HG02623 (cell line): ENCODE measurements at regions not wholly inside any gene's neighbourhood (a gene's known extent, or its start where the extent isn't known, plus 50 kb on each side); places are given as distances from the start of the nearest gene placed in this dataset.

Source experiments
- ATAC-seq: cut with Tn5 transposase; IDR thresholded peaks from one replicate; pipeline ENCODE4 v1.9.1; 2021; ENCODE audit warnings: moderate library complexity; ENCODE audit not compliant: unreplicated experiment

DNA sequence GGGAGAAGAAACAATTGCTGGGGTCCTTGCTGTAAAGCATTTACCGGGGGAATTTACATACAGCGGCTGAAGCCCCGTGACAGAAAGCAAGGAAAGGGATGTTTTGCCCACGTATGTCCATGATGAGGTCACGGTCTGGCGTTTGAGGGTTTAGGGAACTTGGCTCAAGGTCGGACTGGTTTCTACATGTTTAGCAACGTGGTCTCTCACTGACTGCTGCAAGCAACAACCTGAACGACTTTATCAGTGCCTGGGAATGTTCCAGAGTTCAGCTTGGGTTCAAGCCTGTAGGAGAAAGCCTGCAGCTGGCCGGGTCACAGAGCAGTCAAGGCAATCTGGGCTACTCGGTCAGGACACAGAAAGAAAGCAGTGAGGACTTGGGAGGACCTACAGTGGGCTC is 323.3 kb downstream of the AJAP1 start:
- ATAC-seq: no peak

DNA sequence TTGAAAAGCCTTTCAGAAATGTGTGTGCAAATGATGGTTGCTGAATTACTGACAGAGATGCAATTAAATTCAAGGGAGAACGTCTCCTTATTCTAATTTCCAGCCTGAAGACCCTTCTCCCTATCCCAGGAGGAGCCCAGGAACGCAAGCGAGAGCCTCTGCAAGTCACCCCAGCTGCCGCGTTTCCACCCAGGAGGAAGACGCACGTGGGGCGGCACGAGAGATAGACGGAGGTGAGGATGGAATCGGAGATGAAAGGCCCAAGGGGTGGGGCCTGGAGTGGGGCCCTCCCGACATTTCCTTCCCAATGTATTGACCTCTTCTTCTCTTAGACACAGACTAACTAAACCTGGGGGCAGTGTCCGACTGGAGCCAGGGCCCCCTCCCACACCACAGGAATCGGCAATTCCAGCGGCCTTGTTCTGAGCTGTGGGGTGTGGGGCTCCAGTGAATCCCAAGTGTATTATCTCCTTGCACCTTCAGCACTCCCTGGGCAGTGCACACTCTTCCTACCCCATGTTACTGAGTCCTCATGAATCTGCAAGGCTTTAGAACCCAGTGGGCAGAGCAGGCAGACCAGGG is 322.5 kb downstream of the AJAP1 start:
- no peak for ATAC-seq

DNA sequence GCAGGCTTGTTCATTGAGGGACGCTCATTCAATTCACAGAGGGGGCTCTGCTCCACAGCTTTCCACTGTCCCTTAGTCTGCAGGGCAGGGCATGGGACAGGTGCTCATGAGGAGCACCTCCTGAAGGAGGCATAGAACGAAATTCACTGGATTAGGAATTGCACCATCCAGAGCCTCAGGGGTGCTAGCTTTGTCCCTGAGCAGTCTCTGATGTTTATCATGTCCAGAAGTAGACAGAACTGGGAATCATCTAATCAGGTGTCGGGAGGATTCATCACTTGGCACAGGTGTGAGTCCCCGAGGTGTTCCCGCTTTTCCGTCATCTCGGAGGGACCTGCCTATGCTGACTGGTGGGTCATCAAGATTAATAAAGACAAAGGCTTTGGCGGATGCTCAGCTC is 321.4 kb downstream of the AJAP1 start:
- no peak for ATAC-seq

DNA sequence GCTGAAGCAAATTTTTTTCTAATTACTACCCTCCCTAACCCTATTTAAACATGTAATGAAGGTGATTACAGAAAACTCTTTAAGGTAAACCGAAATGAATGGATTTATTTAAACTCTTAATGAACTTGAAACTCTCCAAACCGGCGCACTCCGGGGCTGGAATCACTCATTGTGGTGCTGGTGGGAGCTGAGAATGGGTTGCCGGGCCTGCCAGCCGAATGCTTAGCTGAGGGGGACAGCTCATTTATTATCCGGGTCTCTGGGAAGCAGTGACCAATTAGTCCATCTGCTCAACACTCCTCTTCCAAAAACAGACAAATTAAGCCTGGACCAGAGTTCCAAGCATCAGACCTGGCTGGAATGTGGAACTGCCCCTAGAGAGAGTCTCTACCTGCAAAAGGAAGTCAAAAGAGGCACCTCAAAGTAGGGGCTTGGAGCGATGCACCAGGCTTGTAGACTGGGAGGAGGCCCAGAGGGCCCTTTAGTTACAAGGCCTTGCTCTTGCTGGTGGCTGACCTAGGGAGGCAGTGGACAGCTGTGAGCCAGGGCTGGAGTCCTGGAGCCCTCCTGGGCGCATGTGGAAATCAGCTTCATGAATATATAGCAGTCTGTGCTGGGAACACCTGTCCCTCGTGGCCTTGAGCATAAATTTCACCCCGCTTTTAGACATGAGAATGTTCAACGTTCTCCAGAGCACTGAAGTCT is 320.7 kb downstream of the AJAP1 start:
- no peak for ATAC-seq

DNA sequence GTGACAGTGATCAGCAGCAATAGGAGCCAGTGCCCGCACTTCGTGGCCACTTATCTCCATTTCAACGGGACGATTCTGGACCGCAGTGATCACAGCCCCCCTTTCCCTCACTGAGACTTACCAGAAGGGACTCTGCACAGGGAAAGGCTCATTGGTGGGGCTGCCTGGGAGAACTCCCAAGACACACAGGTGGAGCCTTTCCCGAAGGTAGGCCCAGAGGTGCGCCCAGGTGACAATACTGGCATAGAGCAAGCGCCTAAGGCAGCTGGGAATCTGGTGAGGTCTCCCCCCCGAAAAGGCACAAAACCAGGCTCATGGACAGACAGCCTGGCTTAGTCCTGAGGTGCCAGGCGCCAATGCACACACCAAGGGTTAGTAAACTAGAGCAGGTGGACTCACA is 318.9 kb downstream of the AJAP1 start:
- no peak for ATAC-seq

GRCh38 chr1:4972761-4973320 is 318.4 kb downstream of the AJAP1 start:
- ATAC-seq: no peak

GRCh38 chr1:4971666-4972065 is 317.3 kb downstream of the AJAP1 start:
- ATAC-seq: no peak

GRCh38 chr1:4970532-4970931 is 316.1 kb downstream of the AJAP1 start:
- ATAC-seq: no peak

DNA sequence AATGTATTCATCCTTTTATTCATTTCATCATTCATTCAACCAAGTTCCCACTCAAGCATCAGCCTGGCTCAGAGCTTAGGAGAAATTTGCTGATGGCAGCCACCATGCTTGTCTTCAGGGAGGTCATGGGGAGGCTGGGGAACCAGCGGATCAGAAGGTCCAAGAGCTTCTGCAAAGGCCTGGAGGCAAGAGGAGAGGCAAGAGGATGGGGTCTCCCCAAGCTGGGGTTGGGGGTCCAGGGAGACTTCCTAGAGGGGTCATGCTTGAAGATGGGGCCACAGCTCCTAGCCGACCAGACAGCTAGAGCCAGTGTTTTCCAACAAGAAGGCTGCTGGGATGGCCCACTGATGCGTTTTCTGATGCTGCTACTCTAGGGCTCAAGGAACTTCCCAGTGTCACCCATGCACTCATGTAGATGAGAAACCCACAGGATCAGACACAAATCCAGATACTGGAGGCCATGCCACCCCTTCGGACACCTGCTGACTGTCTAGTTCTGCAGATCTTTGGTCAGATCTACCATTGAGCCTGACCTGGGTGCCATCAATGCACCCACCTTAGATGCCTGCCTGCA is 315.2 kb downstream of the AJAP1 start:
- ATAC-seq: no peak

DNA sequence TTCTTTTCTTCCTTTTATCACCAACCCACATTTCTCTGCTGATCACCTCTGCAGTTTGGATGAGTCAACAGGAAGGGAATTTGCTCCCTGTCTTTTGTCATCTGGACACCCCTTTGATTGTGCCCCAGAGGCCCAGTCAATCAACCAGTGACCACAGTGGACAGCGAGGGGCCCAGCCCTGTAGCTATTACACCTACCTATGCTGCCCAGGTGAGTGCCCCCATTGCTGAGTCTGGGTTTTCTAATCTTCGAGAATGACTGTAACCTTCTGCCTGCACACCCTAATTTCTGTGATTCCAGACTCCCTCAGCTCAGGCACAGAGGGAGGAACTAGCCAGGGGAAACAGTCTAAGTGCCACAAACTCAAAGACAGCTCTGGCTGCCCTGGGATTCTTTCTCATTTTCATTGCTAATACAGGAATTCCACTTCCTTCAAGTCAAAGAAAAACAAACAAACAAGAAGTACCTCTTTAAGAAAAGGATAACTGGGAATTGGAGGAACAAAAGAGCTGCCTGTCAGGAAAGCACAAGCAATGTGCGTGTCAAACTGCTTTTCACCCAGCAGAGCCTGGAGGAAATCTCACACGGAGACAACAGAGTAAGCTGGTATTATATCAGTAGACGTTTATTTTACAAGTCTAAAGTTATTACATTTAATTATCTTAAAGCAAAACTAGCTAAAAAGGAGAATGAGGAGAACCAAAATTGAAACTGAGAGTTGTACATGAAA is 311.1 kb downstream of the AJAP1 start:
- ATAC-seq: no peak

DNA sequence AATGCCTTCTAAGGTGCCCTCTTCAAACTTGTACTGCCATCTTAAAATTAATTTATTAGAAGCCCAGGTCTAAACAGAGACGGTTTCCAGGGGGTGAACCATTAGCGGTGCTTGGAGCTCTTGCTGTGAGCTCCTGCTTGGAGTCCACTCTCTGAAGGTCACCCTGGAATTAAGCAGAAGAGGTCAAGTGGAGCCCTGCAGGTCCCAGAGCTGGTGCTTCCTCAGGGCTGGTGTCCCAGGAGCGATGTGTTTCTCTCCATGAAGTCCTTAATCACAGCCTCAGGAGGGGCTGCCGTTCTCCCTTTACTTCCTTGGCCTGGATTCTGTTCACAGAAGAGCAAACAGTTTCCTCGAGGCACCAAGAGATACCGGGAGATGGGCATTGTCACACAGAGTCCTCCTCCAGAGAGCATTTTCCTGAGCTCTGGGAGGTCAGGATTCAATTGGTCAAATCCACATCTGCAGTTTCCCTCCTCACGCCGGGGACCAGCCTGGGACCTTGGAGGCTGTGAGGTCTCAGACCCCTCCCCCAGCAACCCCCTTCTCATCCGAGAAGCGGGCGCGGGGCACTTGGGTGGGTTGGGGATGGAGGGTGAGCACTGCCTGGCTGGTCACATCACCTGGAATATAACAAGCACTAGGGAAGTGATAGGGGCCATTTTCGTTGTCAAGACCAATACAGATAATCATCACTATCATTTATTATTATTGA is 310.4 kb downstream of the AJAP1 start:
- ATAC-seq: no peak

- ATAC-seq: no peak
These were observed 308.8 kb downstream of the AJAP1 start for GRCh38 chr1:4963251-4963650.

DNA sequence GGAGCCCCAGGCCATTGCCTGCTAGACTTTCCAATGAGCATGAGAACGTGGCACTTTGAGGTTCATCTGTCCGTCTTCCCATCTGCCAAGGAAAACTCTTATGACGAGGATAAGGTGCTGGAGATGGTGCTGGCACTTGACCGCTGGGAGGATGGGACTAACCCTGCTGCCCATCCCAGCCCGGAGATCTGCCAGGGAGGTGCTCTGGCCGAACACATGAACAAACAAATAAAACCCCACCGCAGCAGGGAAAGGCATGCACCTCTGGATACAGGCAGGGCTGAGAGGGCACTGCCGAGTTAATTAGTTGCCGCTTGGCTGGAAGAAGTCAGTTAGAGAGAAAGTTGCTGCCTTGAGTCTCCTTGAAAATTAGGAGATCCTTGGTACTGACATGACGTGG is 308.4 kb downstream of the AJAP1 start:
- ATAC-seq: no peak

- no peak for ATAC-seq
These were observed 307.7 kb downstream of the AJAP1 start for GRCh38 chr1:4961935-4962645.

DNA sequence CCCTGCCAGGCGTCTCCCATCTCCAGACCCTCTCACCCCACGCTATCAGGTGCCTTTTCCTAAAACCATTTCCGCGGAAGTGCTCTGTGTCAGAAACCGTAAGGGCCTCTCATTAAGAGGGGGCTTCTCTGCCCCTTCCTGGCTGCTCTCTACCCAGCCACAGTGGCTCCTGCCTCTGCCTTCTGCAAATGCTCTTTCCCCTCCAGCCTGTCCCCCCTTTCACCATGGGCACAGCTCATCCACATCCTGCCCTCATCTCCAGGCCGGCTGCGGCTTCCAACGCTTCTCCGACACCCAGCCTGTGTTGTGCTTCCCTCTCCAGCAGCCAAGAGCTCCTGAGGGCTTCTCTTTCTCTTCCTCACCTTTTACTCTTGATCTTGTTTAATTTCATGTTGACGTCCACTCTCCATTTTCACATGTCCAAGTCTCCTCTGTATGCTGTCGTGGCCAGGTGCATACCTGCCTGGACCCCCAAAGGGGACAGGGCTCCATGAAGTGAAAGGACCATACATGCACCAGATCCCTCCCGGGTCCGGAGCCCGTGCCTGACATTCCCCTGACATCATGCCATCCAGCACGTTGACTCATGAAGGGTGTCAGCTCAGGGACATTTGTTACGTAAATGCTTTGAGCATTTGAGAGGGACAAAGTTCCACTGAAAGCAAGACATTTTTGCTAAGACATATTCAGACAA is 306.5 kb downstream of the AJAP1 start:
- no peak for ATAC-seq

DNA sequence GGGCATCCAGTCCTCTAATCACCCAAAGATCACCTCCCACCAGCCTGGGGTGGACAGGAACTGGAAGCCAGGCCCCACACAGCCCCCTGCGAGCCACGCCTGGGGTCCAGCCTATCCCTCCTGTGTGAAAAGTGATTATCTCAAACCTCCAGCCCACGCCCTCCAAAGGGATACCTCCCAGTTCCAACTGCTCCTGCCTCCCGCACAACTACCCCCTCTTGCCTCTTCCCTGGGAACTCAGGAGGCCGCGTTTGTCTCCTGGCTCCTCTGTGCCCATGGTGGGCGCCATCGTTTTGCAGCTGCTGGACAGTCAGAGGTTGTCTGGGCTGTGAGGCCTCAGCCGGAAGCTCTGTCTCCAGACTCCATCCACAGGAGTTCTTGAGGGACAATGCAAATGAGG is 305.9 kb downstream of the AJAP1 start:
- ATAC-seq: no peak

DNA sequence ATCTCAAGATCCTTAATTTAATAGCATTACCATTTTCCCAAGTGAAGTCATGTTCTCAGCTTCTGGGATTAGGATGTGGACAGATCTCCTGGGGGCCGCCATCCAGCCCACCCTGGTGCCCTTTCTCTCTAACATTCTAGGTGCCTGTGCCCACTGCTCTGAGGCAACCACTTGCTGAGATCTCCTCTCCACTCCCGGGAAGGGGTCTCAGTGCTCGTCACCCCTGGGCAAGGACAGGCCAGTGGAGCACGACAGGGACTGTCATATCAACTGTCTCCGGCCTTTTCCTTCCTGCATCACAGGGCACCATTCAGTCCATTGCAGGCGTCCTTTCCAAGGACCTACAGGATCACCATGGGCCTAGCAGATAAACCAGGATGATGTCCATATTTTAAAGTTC is 304.8 kb downstream of the AJAP1 start:
- ATAC-seq: no peak

GRCh38 chr1:4957027-4957426 is 302.6 kb downstream of the AJAP1 start:
- ATAC-seq: no peak

DNA sequence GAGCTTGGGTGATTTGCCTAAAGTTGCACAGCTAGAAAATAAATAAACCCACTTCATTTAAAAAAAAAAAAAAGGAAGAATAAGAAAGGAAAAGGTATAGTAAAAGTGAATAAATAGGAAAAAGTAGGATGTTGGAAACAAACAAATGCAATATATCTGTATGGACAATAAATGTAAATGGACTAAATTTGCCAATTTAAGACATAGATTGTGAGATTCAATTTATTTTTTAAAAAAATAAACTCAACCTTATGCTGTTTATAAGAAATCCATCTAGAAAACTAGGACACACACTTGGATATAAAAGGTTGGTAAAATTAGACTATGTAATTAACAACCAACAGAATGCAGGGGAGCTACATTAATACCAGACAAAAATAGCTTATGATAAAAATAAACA is 300.0 kb downstream of the AJAP1 start:
- ATAC-seq: no peak

DNA sequence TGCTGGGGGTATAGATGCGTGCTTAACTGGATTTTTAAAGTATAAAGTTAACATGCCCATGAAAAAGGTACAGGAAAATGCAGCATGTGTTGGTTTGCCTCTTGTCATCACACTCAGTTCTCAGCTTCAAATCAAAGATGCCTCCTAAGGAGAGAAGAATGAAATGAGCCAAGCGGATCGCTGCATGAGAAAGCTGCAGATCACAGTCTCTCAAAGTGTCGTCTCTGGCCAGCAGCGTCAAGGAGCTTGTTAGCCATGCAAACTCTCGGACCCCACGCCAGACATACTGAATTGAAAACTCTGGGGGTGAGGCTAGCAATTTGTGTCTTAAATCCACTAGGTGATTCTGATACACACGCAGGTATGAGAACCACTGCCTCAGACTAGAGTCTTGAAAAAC is 297.2 kb downstream of the AJAP1 start:
- ATAC-seq: no peak
